ENCODE measurements at regions not wholly inside any gene's neighbourhood (a gene's known extent, or its start where the extent isn't known, plus 50 kb on each side); places are given as distances from the start of the nearest gene placed in this dataset.
"Not testable (repeated sequence)": the region's sequence is repeated elsewhere in the genome, so short reads cannot be mapped to it uniquely, and the experiment has no call there.

- H3K9ac ChIP-seq (ENCODE audit: low read depth, low read length); H3K36me3 ChIP-seq (ENCODE audit: control insufficient read depth, insufficient read depth, low read length); H3K27ac ChIP-seq (ENCODE audit: low read depth, low read length); H3K9me3 ChIP-seq (ENCODE audit: control insufficient read depth, insufficient read depth, low read length); H3K27me3 ChIP-seq (ENCODE audit: control insufficient read depth, insufficient read depth, low read length); H3K4me3 ChIP-seq (ENCODE audit: low read depth, low read length): not testable (repeated sequence)
- peaks cover 13% of the 10 kb centered on the region; the same call in 1 of the 2 replicates for H3K4me1 ChIP-seq (ENCODE audit: control insufficient read depth, insufficient read depth, low read length)
Measured at GRCh38 chr4:107436471-107436870, 283.6 kb downstream of the PAPSS1 start.

- Histone ChIP-seq H3K27me3 (ENCODE audit: control insufficient read depth, insufficient read depth, low read length) (no peaks in the 10 kb centered on the region), H3K9ac (ENCODE audit: low read depth, low read length) (no peak overlapping the region), H3K27ac (ENCODE audit: low read depth, low read length) (no peak overlapping the region), H3K4me3 (ENCODE audit: low read depth, low read length) (no peak overlapping the region), H3K9me3 (ENCODE audit: control insufficient read depth, insufficient read depth, low read length) (no peaks in the 10 kb centered on the region), H3K36me3 (ENCODE audit: control insufficient read depth, insufficient read depth, low read length) (no peaks in the 10 kb centered on the region), H3K4me1 (ENCODE audit: control insufficient read depth, insufficient read depth, low read length) (peaks cover 13% of the 10 kb centered on the region; the same call in 1 of the 2 replicates)
Measured at GRCh38 chr4:107432451-107432850, 287.6 kb downstream of the PAPSS1 start.

GRCh38 chr4:107423677-107424405, 296.2 kb downstream of the PAPSS1 start:
- no peaks in the 10 kb centered on the region for H3K27me3 ChIP-seq (ENCODE audit: control insufficient read depth, insufficient read depth, low read length)
- H3K27ac ChIP-seq (ENCODE audit: low read depth, low read length), result no peak overlapping the region
- no peaks in the 10 kb centered on the region for H3K36me3 ChIP-seq (ENCODE audit: control insufficient read depth, insufficient read depth, low read length)
- peaks cover 7% of the 10 kb centered on the region; the same call in 1 of the 2 replicates for H3K4me1 ChIP-seq (ENCODE audit: control insufficient read depth, insufficient read depth, low read length)
- no peaks in the 10 kb centered on the region for H3K9me3 ChIP-seq (ENCODE audit: control insufficient read depth, insufficient read depth, low read length)
- no peak overlapping the region for H3K9ac ChIP-seq (ENCODE audit: low read depth, low read length)
- H3K4me3 ChIP-seq (ENCODE audit: low read depth, low read length), result no peak overlapping the region

GRCh38 chr4:107419536-107419935, 300.5 kb downstream of the PAPSS1 start:
- not testable (repeated sequence) for H3K27ac ChIP-seq (ENCODE audit: low read depth, low read length); H3K27me3 ChIP-seq (ENCODE audit: control insufficient read depth, insufficient read depth, low read length); H3K36me3 ChIP-seq (ENCODE audit: control insufficient read depth, insufficient read depth, low read length); H3K4me3 ChIP-seq (ENCODE audit: low read depth, low read length); H3K9ac ChIP-seq (ENCODE audit: low read depth, low read length); H3K9me3 ChIP-seq (ENCODE audit: control insufficient read depth, insufficient read depth, low read length)
- H3K4me1 ChIP-seq (ENCODE audit: control insufficient read depth, insufficient read depth, low read length), result peaks cover 18% of the 10 kb centered on the region

- H3K9ac ChIP-seq (ENCODE audit: low read depth, low read length), result no peak overlapping the region
- no peaks in the 10 kb centered on the region for H3K9me3 ChIP-seq (ENCODE audit: control insufficient read depth, insufficient read depth, low read length)
- no peak overlapping the region for H3K4me3 ChIP-seq (ENCODE audit: low read depth, low read length)
- H3K27me3 ChIP-seq (ENCODE audit: control insufficient read depth, insufficient read depth, low read length), result no peaks in the 10 kb centered on the region
- H3K27ac ChIP-seq (ENCODE audit: low read depth, low read length), result no peak overlapping the region
- peaks cover 18% of the 10 kb centered on the region for H3K4me1 ChIP-seq (ENCODE audit: control insufficient read depth, insufficient read depth, low read length)
- no peaks in the 10 kb centered on the region for H3K36me3 ChIP-seq (ENCODE audit: control insufficient read depth, insufficient read depth, low read length)
Measured at GRCh38 chr4:107419052-107419451, 301.0 kb downstream of the PAPSS1 start.

GRCh38 chr4:107415490-107415889, 304.5 kb downstream of the PAPSS1 start:
- H3K9me3 ChIP-seq (ENCODE audit: control insufficient read depth, insufficient read depth, low read length); H3K27ac ChIP-seq (ENCODE audit: low read depth, low read length); H3K36me3 ChIP-seq (ENCODE audit: control insufficient read depth, insufficient read depth, low read length); H3K9ac ChIP-seq (ENCODE audit: low read depth, low read length); H3K4me3 ChIP-seq (ENCODE audit: low read depth, low read length); H3K27me3 ChIP-seq (ENCODE audit: control insufficient read depth, insufficient read depth, low read length): not testable (repeated sequence)
- peaks cover 11% of the 10 kb centered on the region for H3K4me1 ChIP-seq (ENCODE audit: control insufficient read depth, insufficient read depth, low read length)

GRCh38 chr4:107409872-107410271, 310.2 kb downstream of the PAPSS1 start:
- not testable (repeated sequence) for H3K9me3 ChIP-seq (ENCODE audit: control insufficient read depth, insufficient read depth, low read length); H3K4me1 ChIP-seq (ENCODE audit: control insufficient read depth, insufficient read depth, low read length); H3K27ac ChIP-seq (ENCODE audit: low read depth, low read length); H3K9ac ChIP-seq (ENCODE audit: low read depth, low read length); H3K4me3 ChIP-seq (ENCODE audit: low read depth, low read length); H3K36me3 ChIP-seq (ENCODE audit: control insufficient read depth, insufficient read depth, low read length); H3K27me3 ChIP-seq (ENCODE audit: control insufficient read depth, insufficient read depth, low read length)

- Histone ChIP-seq H3K4me3 (ENCODE audit: low read depth, low read length) (no peak overlapping the region), H3K36me3 (ENCODE audit: control insufficient read depth, insufficient read depth, low read length) (no peaks in the 10 kb centered on the region), H3K4me1 (ENCODE audit: control insufficient read depth, insufficient read depth, low read length) (no peaks in the 10 kb centered on the region; the same call in 1 of the 2 replicates), H3K9me3 (ENCODE audit: control insufficient read depth, insufficient read depth, low read length) (no peaks in the 10 kb centered on the region; the same call in 1 of the 2 replicates), H3K27ac (ENCODE audit: low read depth, low read length) (no peak overlapping the region), H3K9ac (ENCODE audit: low read depth, low read length) (no peak overlapping the region), H3K27me3 (ENCODE audit: control insufficient read depth, insufficient read depth, low read length) (no peaks in the 10 kb centered on the region)
Measured at GRCh38 chr4:107408968-107409367, 311.1 kb downstream of the PAPSS1 start.

- Histone ChIP-seq H3K4me1 (ENCODE audit: control insufficient read depth, insufficient read depth, low read length) (no peaks in the 10 kb centered on the region; the same call in 1 of the 2 replicates), H3K9me3 (ENCODE audit: control insufficient read depth, insufficient read depth, low read length) (no peaks in the 10 kb centered on the region), H3K36me3 (ENCODE audit: control insufficient read depth, insufficient read depth, low read length) (no peaks in the 10 kb centered on the region), H3K27me3 (ENCODE audit: control insufficient read depth, insufficient read depth, low read length) (no peaks in the 10 kb centered on the region), H3K27ac (ENCODE audit: low read depth, low read length) (no peak overlapping the region), H3K9ac (ENCODE audit: low read depth, low read length) (no peak overlapping the region), H3K4me3 (ENCODE audit: low read depth, low read length) (no peak overlapping the region)
Measured at GRCh38 chr4:107404591-107405300, 315.3 kb downstream of the PAPSS1 start.

- H3K4me1 ChIP-seq (ENCODE audit: control insufficient read depth, insufficient read depth, low read length), result no peaks in the 10 kb centered on the region; the same call in 1 of the 2 replicates
- H3K36me3 ChIP-seq (ENCODE audit: control insufficient read depth, insufficient read depth, low read length), result no peaks in the 10 kb centered on the region
- no peak overlapping the region for H3K4me3 ChIP-seq (ENCODE audit: low read depth, low read length)
- no peak overlapping the region for H3K27ac ChIP-seq (ENCODE audit: low read depth, low read length)
- no peak overlapping the region for H3K9ac ChIP-seq (ENCODE audit: low read depth, low read length)
- no peaks in the 10 kb centered on the region for H3K9me3 ChIP-seq (ENCODE audit: control insufficient read depth, insufficient read depth, low read length)
- H3K27me3 ChIP-seq (ENCODE audit: control insufficient read depth, insufficient read depth, low read length), result no peaks in the 10 kb centered on the region
Measured at GRCh38 chr4:107402291-107402690, 317.7 kb downstream of the PAPSS1 start.

- Histone ChIP-seq H3K9ac (ENCODE audit: low read depth, low read length) (no peak overlapping the region), H3K27ac (ENCODE audit: low read depth, low read length) (no peak overlapping the region), H3K36me3 (ENCODE audit: control insufficient read depth, insufficient read depth, low read length) (no peaks in the 10 kb centered on the region), H3K27me3 (ENCODE audit: control insufficient read depth, insufficient read depth, low read length) (no peaks in the 10 kb centered on the region), H3K4me1 (ENCODE audit: control insufficient read depth, insufficient read depth, low read length) (0 out of 2 replicates have a peak, but pooled peaks cover 5% of the 10 kb centered on the region), H3K4me3 (ENCODE audit: low read depth, low read length) (no peak overlapping the region), H3K9me3 (ENCODE audit: control insufficient read depth, insufficient read depth, low read length) (no peaks in the 10 kb centered on the region)
Measured at GRCh38 chr4:107392951-107393350, 327.1 kb downstream of the PAPSS1 start.

All from HUES48 (cell line).